ENCODE measurements at regions not wholly inside any gene's neighbourhood (a gene's known extent, or its start where the extent isn't known, plus 50 kb on each side); places are given as distances from the start of the nearest gene placed in this dataset.

GRCh38 chr4:35978551-35978950, 265.8 kb downstream of the ARAP2 start:
- intact Hi-C loops (cut with micrococcal nuclease; ENCODE audit: unreplicated experiment): no loop called here

GRCh38 chr4:35982318-35982717, 262.0 kb downstream of the ARAP2 start:
- TF ChIP-seq CTCF (conservative IDR thresholded peaks at IDR 0.05; ENCODE audit: low read length): no peak
- TF ChIP-seq EZH2phosphoT487 (IDR thresholded peaks at IDR 0.05; ENCODE audit: borderline replicate concordance, low read depth, low read length): no peak
- Histone ChIP-seq H2AFZ (ENCODE audit: low read length) (no peak overlapping the region), H3K4me2 (ENCODE audit: low read length) (no peak overlapping the region), H3K4me3 (ENCODE audit: low read depth, low read length, poor library complexity, severe bottlenecking) (no peak overlapping the region), H3K9me3 (ENCODE audit: low read length) (no peaks in the 10 kb centered on the region), H3K4me1 (ENCODE audit: insufficient read depth, low read length, poor library complexity, severe bottlenecking) (no peaks in the 10 kb centered on the region), H3K9me2 (ENCODE audit: insufficient read depth, low read length) (no peaks in the 10 kb centered on the region), H3K79me2 (ENCODE audit: insufficient read depth, low read depth, low read length) (no peaks in the 10 kb centered on the region), H3K27ac (ENCODE audit: low read depth, low read length, poor library complexity, severe bottlenecking) (no peak overlapping the region), H4K20me1 (ENCODE audit: insufficient read depth, low read length) (no peaks in the 10 kb centered on the region), H3K36me3 (ENCODE audit: insufficient read depth, low read length) (no peaks in the 10 kb centered on the region)
- CTCF ChIA-PET (ENCODE audit: unreplicated experiment): no interaction called here
- DNase-seq (ENCODE audit: low spot score): no peak
- BruUV-seq (replicated peaks): no TSS peak
- POLR2A ChIA-PET: interaction anchor here (0.6 kb wide), 1 partner anchor 206 kb away, joined by 3 read pairs; no protein-coding TSS in a partner anchor
- intact Hi-C loops (cut with micrococcal nuclease; ENCODE audit: unreplicated experiment): no loop called here

More at GRCh38 chr4:35978551-35978950, 265.8 kb downstream of the ARAP2 start:
- Histone ChIP-seq H3K36me3 (ENCODE audit: insufficient read depth, low read length) (no peaks in the 10 kb centered on the region), H3K4me3 (ENCODE audit: low read depth, low read length, poor library complexity, severe bottlenecking) (no peak overlapping the region), H2AFZ (ENCODE audit: low read length) (no peak overlapping the region), H3K4me2 (ENCODE audit: low read length) (no peak overlapping the region), H3K27ac (ENCODE audit: low read depth, low read length, poor library complexity, severe bottlenecking) (no peak overlapping the region), H3K4me1 (ENCODE audit: insufficient read depth, low read length, poor library complexity, severe bottlenecking) (no peaks in the 10 kb centered on the region), H3K9me3 (ENCODE audit: low read length) (no peaks in the 10 kb centered on the region), H3K9me2 (ENCODE audit: insufficient read depth, low read length) (no peaks in the 10 kb centered on the region), H3K79me2 (ENCODE audit: insufficient read depth, low read depth, low read length) (no peaks in the 10 kb centered on the region), H4K20me1 (ENCODE audit: insufficient read depth, low read length) (no peaks in the 10 kb centered on the region)
- no TSS peak for BruUV-seq (replicated peaks)
- TF ChIP-seq EZH2phosphoT487 (IDR thresholded peaks at IDR 0.05; ENCODE audit: borderline replicate concordance, low read depth, low read length) (no peak), CTCF (conservative IDR thresholded peaks at IDR 0.05; ENCODE audit: low read length) (no peak)
- ChIA-PET POLR2A (no interaction called here), CTCF (ENCODE audit: unreplicated experiment) (no interaction called here)
- DNase-seq (ENCODE audit: low spot score): no peak

GRCh38 chr4:35986537-35986936, 257.8 kb downstream of the ARAP2 start:
- H3K9me3 ChIP-seq (ENCODE audit: low read length): no peaks in the 10 kb centered on the region
- intact Hi-C loops (cut with micrococcal nuclease; ENCODE audit: unreplicated experiment): no loop called here
- no peak for TF ChIP-seq EZH2phosphoT487 (IDR thresholded peaks at IDR 0.05; ENCODE audit: borderline replicate concordance, low read depth, low read length)
- no peak for TF ChIP-seq CTCF (conservative IDR thresholded peaks at IDR 0.05; ENCODE audit: low read length)
- H3K4me1 ChIP-seq (ENCODE audit: insufficient read depth, low read length, poor library complexity, severe bottlenecking): no peaks in the 10 kb centered on the region
- H3K9me2 ChIP-seq (ENCODE audit: insufficient read depth, low read length): no peaks in the 10 kb centered on the region
- no TSS peak for BruUV-seq (replicated peaks)
- DNase-seq (ENCODE audit: low spot score): no peak
- H2AFZ ChIP-seq (ENCODE audit: low read length): no peak overlapping the region
- no peak overlapping the region for H3K4me3 ChIP-seq (ENCODE audit: low read depth, low read length, poor library complexity, severe bottlenecking)
- H3K27ac ChIP-seq (ENCODE audit: low read depth, low read length, poor library complexity, severe bottlenecking): no peak overlapping the region
- H3K36me3 ChIP-seq (ENCODE audit: insufficient read depth, low read length): no peaks in the 10 kb centered on the region
- ChIA-PET POLR2A (interaction anchor here (0.6 kb wide), 1 partner anchor 502 kb away, joined by 3 read pairs; no protein-coding TSS in a partner anchor), CTCF (ENCODE audit: unreplicated experiment) (no interaction called here)
- no peaks in the 10 kb centered on the region for H4K20me1 ChIP-seq (ENCODE audit: insufficient read depth, low read length)
- H3K4me2 ChIP-seq (ENCODE audit: low read length): no peak overlapping the region
- H3K79me2 ChIP-seq (ENCODE audit: insufficient read depth, low read depth, low read length): no peaks in the 10 kb centered on the region
